ENCODE measurements at regions not wholly inside any gene's neighbourhood (a gene's known extent, or its start where the extent isn't known, plus 50 kb on each side); places are given as distances from the start of the nearest gene placed in this dataset.
A peak's percentile ranks its signal among the peaks of the same experiment; 100 is the strongest.

- Histone ChIP-seq H3K27ac (replicated peaks) (peak overlapping the region; percentile 55), H3K27me3 (ENCODE audit: low read depth) (no peaks in the 10 kb centered on the region), H3K4me1 (peaks cover 14% of the 10 kb centered on the region), H3K36me3 (no peaks in the 10 kb centered on the region), H3K9me3 (replicated peaks) (no peaks in the 10 kb centered on the region), H3K4me3 (no peak overlapping the region)
- intact Hi-C loops (cut with micrococcal nuclease) = no loop called here
- no peak for DNase-seq
- TF ChIP-seq CTCF (IDR thresholded peaks at IDR 0.05; ENCODE audit: borderline replicate concordance) = no peak
Observed at GRCh38 chr13:71249011-71249410, 618.0 kb downstream of the DACH1 start.

GRCh38 chr13:71244161-71244560 is 622.8 kb downstream of the DACH1 start:
- no peaks in the 10 kb centered on the region for H3K9me3 ChIP-seq (replicated peaks)
- H3K36me3 ChIP-seq = no peaks in the 10 kb centered on the region
- DNase-seq = no peak
- H3K4me3 ChIP-seq = no peak overlapping the region
- intact Hi-C loops (cut with micrococcal nuclease) = no loop called here
- H3K27me3 ChIP-seq (ENCODE audit: low read depth) = no peaks in the 10 kb centered on the region
- peak overlapping the region; percentile 20 for H3K27ac ChIP-seq (replicated peaks)
- no peak for TF ChIP-seq CTCF (IDR thresholded peaks at IDR 0.05; ENCODE audit: borderline replicate concordance)
- H3K4me1 ChIP-seq = peaks cover 16% of the 10 kb centered on the region

- peak overlapping the region; percentile 25 for H3K27ac ChIP-seq (replicated peaks)
- intact Hi-C loops (cut with micrococcal nuclease) = no loop called here
- TF ChIP-seq CTCF (IDR thresholded peaks at IDR 0.05; ENCODE audit: borderline replicate concordance) = no peak
Observed at GRCh38 chr13:71242201-71242600, 624.8 kb downstream of the DACH1 start.

GRCh38 chr13:71240911-71241310 is 626.1 kb downstream of the DACH1 start:
- Histone ChIP-seq H3K9me3 (replicated peaks) (no peaks in the 10 kb centered on the region), H3K36me3 (no peaks in the 10 kb centered on the region), H3K27me3 (ENCODE audit: low read depth) (no peaks in the 10 kb centered on the region), H3K4me3 (no peak overlapping the region), H3K4me1 (peaks cover 16% of the 10 kb centered on the region), H3K27ac (replicated peaks) (no peak overlapping the region)
- no peak for DNase-seq
- TF ChIP-seq CTCF (IDR thresholded peaks at IDR 0.05; ENCODE audit: borderline replicate concordance) = peak; percentile 61
- intact Hi-C loops (cut with micrococcal nuclease) = no loop called here

More at GRCh38 chr13:71242201-71242600, 624.8 kb downstream of the DACH1 start:
- H3K36me3 ChIP-seq = no peaks in the 10 kb centered on the region
- DNase-seq = peak; percentile 15
- H3K4me3 ChIP-seq = no peak overlapping the region
- H3K4me1 ChIP-seq = peaks cover 16% of the 10 kb centered on the region
- no peaks in the 10 kb centered on the region for H3K9me3 ChIP-seq (replicated peaks)
- H3K27me3 ChIP-seq (ENCODE audit: low read depth) = no peaks in the 10 kb centered on the region

GRCh38 chr13:71237332-71237731 is 629.7 kb downstream of the DACH1 start:
- H3K9me3 ChIP-seq (replicated peaks) = no peaks in the 10 kb centered on the region
- TF ChIP-seq CTCF (IDR thresholded peaks at IDR 0.05; ENCODE audit: borderline replicate concordance) = no peak
- H3K4me3 ChIP-seq = no peak overlapping the region
- H3K27me3 ChIP-seq (ENCODE audit: low read depth) = no peaks in the 10 kb centered on the region
- no peaks in the 10 kb centered on the region for H3K36me3 ChIP-seq
- no peak for DNase-seq
- intact Hi-C loops (cut with micrococcal nuclease) = no loop called here
- H3K4me1 ChIP-seq = peaks cover 10% of the 10 kb centered on the region
- no peak overlapping the region for H3K27ac ChIP-seq (replicated peaks)

All from left ventricle myocardium inferior (tissue), 1 donor.